Stimulated activated CD4-positive, alpha-beta T cell treated with anti-CD3 and anti-CD28 coated beads, Interleukin-12 subunit alpha, Interleukin-12 subunit beta, amount 100 ng/mL, for 24 hours (primary cell): ENCODE measurements at regions not wholly inside any gene's neighbourhood (a gene's known extent, or its start where the extent isn't known, plus 50 kb on each side); places are given as distances from the start of the nearest gene placed in this dataset.
"Not testable (repeated sequence)": the region's sequence is repeated elsewhere in the genome, so short reads cannot be mapped to it uniquely, and the experiment has no call there.

ENCODE experiments used
- DNase-seq, 2 experiments: peaks; one replicate each; pipeline ENCODE4 v3.0.0-alpha.2; 2020; ENCODE audit warnings: low read depth in 2 of 2

GRCh38 chr11:25613865-25614264 is 718.1 kb upstream of the ANO3 start:
- DNase-seq: no peak

- DNase-seq: no peak
Measured at GRCh38 chr11:25615069-25615468, 716.9 kb upstream of the ANO3 start.

- no peak for DNase-seq
Measured at GRCh38 chr11:25615841-25616240, 716.1 kb upstream of the ANO3 start.

- DNase-seq: no peak
Measured at GRCh38 chr11:25625094-25625493, 706.8 kb upstream of the ANO3 start.

GRCh38 chr11:25628030-25628429 is 703.9 kb upstream of the ANO3 start:
- no peak for DNase-seq

- DNase-seq: no peak
Measured at GRCh38 chr11:25633230-25633629, 698.7 kb upstream of the ANO3 start.

GRCh38 chr11:25649220-25649619 is 682.7 kb upstream of the ANO3 start:
- not testable (repeated sequence) for DNase-seq

- DNase-seq: no peak
Measured at GRCh38 chr11:25650319-25650718, 681.6 kb upstream of the ANO3 start.

- no peak for DNase-seq
Measured at GRCh38 chr11:25655636-25656035, 676.3 kb upstream of the ANO3 start.

- DNase-seq: no peak
Measured at GRCh38 chr11:25658916-25659315, 673.0 kb upstream of the ANO3 start.

- no peak for DNase-seq
Measured at GRCh38 chr11:25659706-25660105, 672.2 kb upstream of the ANO3 start.

GRCh38 chr11:25667871-25668270 is 664.1 kb upstream of the ANO3 start:
- no peak for DNase-seq

GRCh38 chr11:25691959-25692358 is 640.0 kb upstream of the ANO3 start:
- DNase-seq: no peak

- no peak for DNase-seq
Measured at GRCh38 chr11:25702417-25702816, 629.5 kb upstream of the ANO3 start.

GRCh38 chr11:25710975-25711374 is 621.0 kb upstream of the ANO3 start:
- DNase-seq: no peak

- no peak for DNase-seq
Measured at GRCh38 chr11:25727944-25728343, 604.0 kb upstream of the ANO3 start.

GRCh38 chr11:25730230-25730629 is 601.7 kb upstream of the ANO3 start:
- no peak for DNase-seq

GRCh38 chr11:25733777-25734176 is 598.2 kb upstream of the ANO3 start:
- no peak for DNase-seq

- DNase-seq: no peak
Measured at GRCh38 chr11:25734591-25735211, 597.2 kb upstream of the ANO3 start.

- DNase-seq: no peak
Measured at GRCh38 chr11:25737071-25737675, 594.8 kb upstream of the ANO3 start.

- no peak for DNase-seq
Measured at GRCh38 chr11:25741886-25742285, 590.0 kb upstream of the ANO3 start.

GRCh38 chr11:25742800-25743199 is 589.1 kb upstream of the ANO3 start:
- no peak for DNase-seq

GRCh38 chr11:25755381-25755780 is 576.5 kb upstream of the ANO3 start:
- DNase-seq: no peak
